Suprapubic skin (tissue), 4 donors: ENCODE measurements at regions not wholly inside any gene's neighbourhood (a gene's known extent, or its start where the extent isn't known, plus 50 kb on each side); places are given as distances from the start of the nearest gene placed in this dataset.

Experiments used
- DNase-seq, 2 donors: peaks; one replicate each; pipeline ENCODE4 v3.0.0-alpha.2; 2019; ENCODE audit warnings: low spot score in 2 of 2
- H3K27ac ChIP-seq: fragments of 200-600 bp; sonication (generic); one replicate; pipeline ENCODE4 v1.5.1; 2019
- H3K27me3 ChIP-seq: fragments of 200-600 bp; sonication (generic); one replicate; pipeline ENCODE4 v1.5.1; 2019
- H3K36me3 ChIP-seq: fragments of 200-600 bp; sonication (generic); one replicate; pipeline ENCODE4 v1.5.1; 2019
- H3K4me1 ChIP-seq: fragments of 200-600 bp; sonication (generic); one replicate; pipeline ENCODE4 v1.5.1; 2019
- H3K4me3 ChIP-seq: fragments of 200-600 bp; sonication (generic); one replicate; pipeline ENCODE4 v1.5.1; 2019; ENCODE audit warnings: mild to moderate bottlenecking
- H3K9me3 ChIP-seq: fragments of 200-600 bp; sonication (generic); one replicate; pipeline ENCODE4 v1.5.1; 2019
- EP300 ChIP-seq: sonication (generic); formaldehyde crosslinking; IDR thresholded peaks from one replicate; pipeline ENCODE4 v1.6.1; 2017; ENCODE audit warnings: antibody characterized with exemption
- POLR2A ChIP-seq, 2 donors: fragments of 450-650 bp; IDR thresholded peaks; one replicate each; pipeline ENCODE4 v1.6.1; 2017; ENCODE audit warnings: antibody characterized with exemption in 2 of 2, mild to moderate bottlenecking in 2 of 2, moderate library complexity in 2 of 2
- POLR2AphosphoS5 ChIP-seq, 3 donors: sonication (generic); formaldehyde crosslinking; IDR thresholded peaks; one replicate each; pipeline ENCODE4 v1.6.1; 2017; ENCODE audit warnings: antibody characterized with exemption in 3 of 3
- WGBS: methylation state at CpG from one replicate; pipeline ENCODE4 v1.1.5; 2018; 5-methylcytosine and 5-hydroxymethylcytosine counted together
- TF ChIP-seq, protein P1 (sequence below), 2 donors: fragments of 200-600 bp in 1 of 2; fragments of 450-650 bp in 1 of 2; sonication (generic) in 1 of 2; IDR thresholded peaks; one replicate each; pipeline ENCODE4 v1.5.1; 2016 to 2019; ENCODE audit warnings: antibody characterized with exemption in 2 of 2, mild to moderate bottlenecking in 1 of 2, moderate library complexity in 1 of 2

- H3K27ac ChIP-seq: no peak overlapping the region
- H3K4me3 ChIP-seq: no peak overlapping the region
- H3K36me3 ChIP-seq: no peaks in the 10 kb centered on the region
- no peaks in the 10 kb centered on the region for H3K9me3 ChIP-seq
- no peaks in the 10 kb centered on the region for H3K27me3 ChIP-seq
- no peaks in the 10 kb centered on the region for H3K4me1 ChIP-seq
- TF ChIP-seq, protein P1, sequence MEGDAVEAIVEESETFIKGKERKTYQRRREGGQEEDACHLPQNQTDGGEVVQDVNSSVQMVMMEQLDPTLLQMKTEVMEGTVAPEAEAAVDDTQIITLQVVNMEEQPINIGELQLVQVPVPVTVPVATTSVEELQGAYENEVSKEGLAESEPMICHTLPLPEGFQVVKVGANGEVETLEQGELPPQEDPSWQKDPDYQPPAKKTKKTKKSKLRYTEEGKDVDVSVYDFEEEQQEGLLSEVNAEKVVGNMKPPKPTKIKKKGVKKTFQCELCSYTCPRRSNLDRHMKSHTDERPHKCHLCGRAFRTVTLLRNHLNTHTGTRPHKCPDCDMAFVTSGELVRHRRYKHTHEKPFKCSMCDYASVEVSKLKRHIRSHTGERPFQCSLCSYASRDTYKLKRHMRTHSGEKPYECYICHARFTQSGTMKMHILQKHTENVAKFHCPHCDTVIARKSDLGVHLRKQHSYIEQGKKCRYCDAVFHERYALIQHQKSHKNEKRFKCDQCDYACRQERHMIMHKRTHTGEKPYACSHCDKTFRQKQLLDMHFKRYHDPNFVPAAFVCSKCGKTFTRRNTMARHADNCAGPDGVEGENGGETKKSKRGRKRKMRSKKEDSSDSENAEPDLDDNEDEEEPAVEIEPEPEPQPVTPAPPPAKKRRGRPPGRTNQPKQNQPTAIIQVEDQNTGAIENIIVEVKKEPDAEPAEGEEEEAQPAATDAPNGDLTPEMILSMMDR (IDR thresholded peaks at IDR 0.05): no peak
- TF ChIP-seq POLR2AphosphoS5 (IDR thresholded peaks at IDR 0.05): no peak
- no peak for DNase-seq
Observed at GRCh38 chr6:65964261-65964660, 257.2 kb upstream of the EYS start.

DNA sequence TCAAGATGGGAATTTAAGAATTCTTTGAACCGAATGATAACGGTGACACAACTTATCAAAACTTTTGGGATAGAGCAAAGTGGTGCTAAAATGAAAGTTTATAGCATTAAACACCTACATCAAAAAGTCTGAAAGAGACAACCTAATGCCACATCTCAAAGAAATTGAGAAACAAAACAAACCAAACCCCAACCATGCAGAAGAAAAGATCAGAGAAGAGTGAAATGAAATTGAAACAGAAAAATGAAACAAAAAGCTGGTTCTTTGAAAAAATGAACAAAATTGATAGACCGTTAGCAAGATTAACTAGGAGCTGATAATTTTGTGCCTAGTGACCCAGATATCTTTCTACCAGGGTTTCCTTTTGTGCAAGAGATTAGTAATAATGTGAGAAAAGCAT lies 248.0 kb upstream of the EYS start:
- H3K27ac ChIP-seq: no peak overlapping the region
- no peak for TF ChIP-seq POLR2A (IDR thresholded peaks at IDR 0.05)
- TF ChIP-seq, protein P1 (IDR thresholded peaks at IDR 0.05): no peak
- no peak for TF ChIP-seq EP300
- TF ChIP-seq POLR2AphosphoS5 (IDR thresholded peaks at IDR 0.05): no peak
- no peaks in the 10 kb centered on the region for H3K36me3 ChIP-seq
- no peak for DNase-seq
- no peaks in the 10 kb centered on the region for H3K9me3 ChIP-seq
- H3K27me3 ChIP-seq: no peaks in the 10 kb centered on the region
- no peaks in the 10 kb centered on the region for H3K4me1 ChIP-seq
- 93% methylated on average over 3 of the region's 3 CpGs for WGBS
- no peak overlapping the region for H3K4me3 ChIP-seq

- Histone ChIP-seq H3K4me1 (no peaks in the 10 kb centered on the region), H3K36me3 (no peaks in the 10 kb centered on the region), H3K27ac (no peak overlapping the region), H3K4me3 (no peak overlapping the region), H3K9me3 (no peaks in the 10 kb centered on the region), H3K27me3 (no peaks in the 10 kb centered on the region)
- TF ChIP-seq, protein P1 (IDR thresholded peaks at IDR 0.05): no peak
- no peak for TF ChIP-seq EP300
- no peak for TF ChIP-seq POLR2A (IDR thresholded peaks at IDR 0.05)
- no peak for TF ChIP-seq POLR2AphosphoS5 (IDR thresholded peaks at IDR 0.05)
- DNase-seq: no peak
- 90% methylated on average over 1 of the region's 1 CpG for WGBS
Observed at GRCh38 chr6:65948062-65948461, 241.0 kb upstream of the EYS start.

DNA sequence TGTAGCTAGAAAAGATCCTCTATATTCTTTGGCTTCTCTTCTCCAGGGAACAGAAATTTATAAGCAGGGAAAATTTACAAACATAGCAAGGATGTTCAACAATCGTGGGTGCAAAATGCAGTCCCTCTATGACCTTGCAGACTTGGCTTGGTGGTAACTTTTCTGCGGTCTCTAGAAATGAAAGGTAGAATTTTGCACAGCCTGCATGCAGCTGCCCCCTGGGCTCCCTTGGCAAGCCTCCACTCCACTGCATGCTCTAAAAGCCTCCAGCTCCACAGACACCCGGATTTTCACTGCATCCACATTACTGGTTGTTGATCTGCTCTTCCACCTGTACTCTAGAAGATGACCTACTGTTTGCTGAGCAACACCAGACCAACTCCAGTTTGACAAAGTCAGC lies 236.5 kb upstream of the EYS start:
- WGBS: 64% methylated on average over 3 of the region's 3 CpGs

DNA sequence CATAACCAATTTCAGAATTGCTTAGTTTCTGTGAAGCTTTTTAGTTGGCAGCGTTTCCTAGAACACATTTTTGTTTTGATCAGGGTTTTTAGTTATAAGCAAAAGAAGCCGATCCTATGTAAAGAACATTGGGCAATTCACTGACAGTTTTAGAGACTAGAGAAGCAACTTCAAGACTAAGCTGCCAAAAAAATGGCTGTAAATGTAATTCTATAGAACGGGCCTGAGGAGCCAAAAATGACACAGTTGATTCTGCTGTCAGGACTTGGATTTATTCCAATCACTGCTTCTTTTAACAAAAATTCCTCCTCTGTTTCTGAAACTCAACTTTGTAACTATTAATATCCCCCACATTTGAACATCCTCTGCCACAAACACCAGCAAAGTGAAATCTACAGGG lies 236.0 kb upstream of the EYS start:
- Histone ChIP-seq H3K4me1 (no peaks in the 10 kb centered on the region), H3K27ac (no peak overlapping the region), H3K4me3 (no peak overlapping the region), H3K27me3 (no peaks in the 10 kb centered on the region), H3K9me3 (no peaks in the 10 kb centered on the region), H3K36me3 (no peaks in the 10 kb centered on the region)
- no peak for DNase-seq
- WGBS: 24% methylated on average over 3 of the region's 3 CpGs
- TF ChIP-seq POLR2A (IDR thresholded peaks at IDR 0.05): no peak
- TF ChIP-seq, protein P1 (IDR thresholded peaks at IDR 0.05): no peak
- TF ChIP-seq POLR2AphosphoS5 (IDR thresholded peaks at IDR 0.05): no peak
- TF ChIP-seq EP300: no peak

More for the DNA sequence above, 236.5 kb upstream of the EYS start:
- TF ChIP-seq POLR2AphosphoS5 (IDR thresholded peaks at IDR 0.05) (no peak), POLR2A (IDR thresholded peaks at IDR 0.05) (no peak), EP300 (no peak)
- TF ChIP-seq, protein P1 (IDR thresholded peaks at IDR 0.05): no peak
- no peaks in the 10 kb centered on the region for H3K27me3 ChIP-seq
- DNase-seq: no peak
- no peak overlapping the region for H3K4me3 ChIP-seq
- no peaks in the 10 kb centered on the region for H3K36me3 ChIP-seq
- H3K4me1 ChIP-seq: no peaks in the 10 kb centered on the region
- H3K9me3 ChIP-seq: no peaks in the 10 kb centered on the region
- no peak overlapping the region for H3K27ac ChIP-seq
